HEK293T (cell line): ENCODE measurements at regions not wholly inside any gene's neighbourhood (a gene's known extent, or its start where the extent isn't known, plus 50 kb on each side); places are given as distances from the start of the nearest gene placed in this dataset.

ENCODE experiments used
- CTCF ChIA-PET: fragments of 350-600 bp; formaldehyde crosslinking; extraction: SDS; loops from one replicate; lab custom pipeline; 2021; ENCODE audit warnings: antibody characterized with exemption, inconsistent platforms; lab: Yijun Ruan, JAX
- POLR2A ChIA-PET: fragments of 350-600 bp; formaldehyde crosslinking; extraction: SDS; loops from one replicate; lab custom pipeline; 2020; ENCODE audit warnings: antibody characterized with exemption, inconsistent platforms; lab: Yijun Ruan, JAX
- DNase-seq: peaks from one replicate; pipeline ENCODE4 v3.0.0; 2012; ENCODE audit warnings: mixed read lengths; ENCODE audit errors: extremely low spot score
- ARNT ChIP-seq: fragments of 450-650 bp; IDR thresholded peaks from 2 replicates; pipeline ENCODE4 v1.6.1; 2017; ENCODE audit warnings: mild to moderate bottlenecking
- BHLHE40 ChIP-seq: fragments of 450-650 bp; IDR thresholded peaks from 2 replicates; pipeline ENCODE4 v1.6.1; 2016; ENCODE audit warnings: mild to moderate bottlenecking, moderate library complexity, borderline replicate concordance
- CTBP1 ChIP-seq: fragments of 450-650 bp; IDR thresholded peaks from 2 replicates; pipeline ENCODE4 v1.6.1; 2016; ENCODE audit warnings: borderline replicate concordance
- ELF4 ChIP-seq: fragments of 450-650 bp; IDR thresholded peaks from 2 replicates; pipeline ENCODE4 v1.6.1; 2017; ENCODE audit warnings: antibody characterized with exemption
- FOXA1 ChIP-seq: fragments of 450-650 bp; IDR thresholded peaks from 2 replicates; pipeline ENCODE4 v1.6.1; 2016; ENCODE audit warnings: mild to moderate bottlenecking
- FOXK2 ChIP-seq: fragments of 450-650 bp; IDR thresholded peaks from 2 replicates; pipeline ENCODE4 v1.6.1; 2016; ENCODE audit warnings: mild to moderate bottlenecking
- FOXM1 ChIP-seq: fragments of 450-650 bp; IDR thresholded peaks from 2 replicates; pipeline ENCODE4 v1.6.1; 2017; ENCODE audit warnings: mild to moderate bottlenecking, borderline replicate concordance
- HDGF ChIP-seq: fragments of 450-650 bp; IDR thresholded peaks from 2 replicates; pipeline ENCODE4 v1.6.1; 2017; ENCODE audit warnings: antibody characterized with exemption, borderline replicate concordance
- L3MBTL2 ChIP-seq: fragments of 450-650 bp; conservative IDR thresholded peaks from 2 replicates; pipeline ENCODE4 v1.6.1; 2016; ENCODE audit warnings: mild to moderate bottlenecking
- LEF1 ChIP-seq: fragments of 450-650 bp; IDR thresholded peaks from 2 replicates; pipeline ENCODE4 v1.6.1; 2017; ENCODE audit warnings: mild to moderate bottlenecking, borderline replicate concordance
- NFRKB ChIP-seq: fragments of 450-650 bp; IDR thresholded peaks from 2 replicates; pipeline ENCODE4 v1.6.1; 2016; ENCODE audit warnings: mild to moderate bottlenecking, moderate library complexity
- PKNOX1 ChIP-seq: fragments of 450-650 bp; IDR thresholded peaks from 2 replicates; pipeline ENCODE4 v1.6.1; 2016
- SP1 ChIP-seq: fragments of 450-650 bp; IDR thresholded peaks from 2 replicates; pipeline ENCODE4 v1.6.1; 2017
- SUZ12 ChIP-seq: fragments of 450-650 bp; IDR thresholded peaks from 2 replicates; pipeline ENCODE4 v1.6.1; 2016; ENCODE audit warnings: mild to moderate bottlenecking
- TARDBP ChIP-seq: fragments of 450-650 bp; IDR thresholded peaks from 2 replicates; pipeline ENCODE4 v1.6.1; 2016
- ZNF384 ChIP-seq: fragments of 450-650 bp; IDR thresholded peaks from 2 replicates; pipeline ENCODE4 v1.6.1; 2016

- DNase-seq, result no peak
- ChIA-PET POLR2A (no interaction called here), CTCF (no interaction called here)
- TF ChIP-seq PKNOX1 (no peak), LEF1 (no peak), NFRKB (no peak), CTBP1 (no peak), HDGF (no peak), SUZ12 (no peak), L3MBTL2 (no peak), FOXM1 (no peak), ELF4 (no peak), BHLHE40 (no peak), FOXA1 (no peak), TARDBP (no peak), ZNF384 (no peak), FOXK2 (no peak), ARNT (no peak), SP1 (no peak)
Measured at GRCh38 chr20:16678779-16679178, 51.0 kb upstream of the SNRPB2 start.

- ChIA-PET CTCF (no interaction called here), POLR2A (no interaction called here)
Measured at GRCh38 chr20:16676891-16677290, 52.9 kb upstream of the SNRPB2 start.

GRCh38 chr20:16675001-16675564 lies 54.7 kb upstream of the SNRPB2 start:
- CTCF ChIA-PET, result no interaction called here
- DNase-seq, result no peak
- POLR2A ChIA-PET, result no interaction called here
- TF ChIP-seq FOXK2, result no peak
- TF ChIP-seq HDGF, result no peak
- no peak for TF ChIP-seq BHLHE40
- no peak for TF ChIP-seq SUZ12
- no peak for TF ChIP-seq ZNF384
- TF ChIP-seq FOXA1, result no peak
- no peak for TF ChIP-seq PKNOX1
- no peak for TF ChIP-seq L3MBTL2
- no peak for TF ChIP-seq CTBP1
- TF ChIP-seq TARDBP, result no peak
- TF ChIP-seq SP1, result no peak
- TF ChIP-seq ELF4, result no peak
- TF ChIP-seq NFRKB, result no peak
- TF ChIP-seq LEF1, result no peak
- TF ChIP-seq ARNT, result no peak
- TF ChIP-seq FOXM1, result no peak

More at GRCh38 chr20:16676891-16677290, 52.9 kb upstream of the SNRPB2 start:
- DNase-seq, result no peak
- TF ChIP-seq FOXA1 (no peak), SUZ12 (no peak), FOXM1 (no peak), LEF1 (no peak)

- TF ChIP-seq BHLHE40 (no peak), SUZ12 (no peak), PKNOX1 (no peak), NFRKB (no peak), ELF4 (no peak), ZNF384 (no peak), HDGF (no peak), TARDBP (no peak), FOXK2 (no peak), LEF1 (no peak), ARNT (no peak), L3MBTL2 (no peak), FOXM1 (no peak), FOXA1 (no peak), CTBP1 (no peak), SP1 (no peak)
- DNase-seq, result no peak
- ChIA-PET CTCF (no interaction called here), POLR2A (no interaction called here)
Measured at GRCh38 chr20:16674243-16674642, 55.6 kb upstream of the SNRPB2 start.

GRCh38 chr20:16672299-16672698 lies 57.5 kb upstream of the SNRPB2 start:
- no peak for DNase-seq
- TF ChIP-seq ARNT (no peak), LEF1 (no peak), PKNOX1 (no peak), TARDBP (no peak)
- CTCF ChIA-PET, result no interaction called here

GRCh38 chr20:16671753-16672152 lies 58.1 kb upstream of the SNRPB2 start:
- DNase-seq, result no peak
- POLR2A ChIA-PET, result no interaction called here
- TF ChIP-seq SUZ12, result no peak
- no peak for TF ChIP-seq FOXK2
- no peak for TF ChIP-seq LEF1
- no peak for TF ChIP-seq SP1
- no peak for TF ChIP-seq ELF4
- no peak for TF ChIP-seq ZNF384
- TF ChIP-seq PKNOX1, result no peak
- TF ChIP-seq CTBP1, result no peak
- no peak for TF ChIP-seq HDGF
- TF ChIP-seq FOXM1, result no peak
- TF ChIP-seq L3MBTL2, result no peak
- TF ChIP-seq TARDBP, result no peak
- no peak for TF ChIP-seq ARNT
- TF ChIP-seq FOXA1, result no peak
- TF ChIP-seq NFRKB, result no peak
- TF ChIP-seq BHLHE40, result no peak
- CTCF ChIA-PET, result no interaction called here

More at GRCh38 chr20:16672299-16672698, 57.5 kb upstream of the SNRPB2 start:
- POLR2A ChIA-PET, result no interaction called here
